ENCODE measurements at regions not wholly inside any gene's neighbourhood (a gene's known extent, or its start where the extent isn't known, plus 50 kb on each side); places are given as distances from the start of the nearest gene placed in this dataset.

GRCh38 chr2:19295998-19296502, 62.4 kb downstream of the OSR1 start:
- TF ChIP-seq CTCF (IDR thresholded peaks at IDR 0.05; ENCODE audit: unreplicated experiment) = no peak
- Mint-ChIP-seq H3K4me3 (ENCODE audit: low read depth, unreplicated experiment) (no peak overlapping the region), H3K27ac (ENCODE audit: unreplicated experiment) (no peak overlapping the region), H3K4me1 (ENCODE audit: low read depth, unreplicated experiment) (no peaks in the 10 kb centered on the region), H3K27me3 (ENCODE audit: unreplicated experiment) (no peaks in the 10 kb centered on the region), H3K9me3 (ENCODE audit: low read depth, unreplicated experiment) (no peaks in the 10 kb centered on the region), H3K36me3 (ENCODE audit: insufficient read depth, unreplicated experiment) (no peaks in the 10 kb centered on the region)
- DNase-seq = no peak
- intact Hi-C loops (cut with micrococcal nuclease; ENCODE audit: unreplicated experiment) = no loop called here
- CTCF ChIA-PET = interaction anchor here (0.6 to 0.7 kb wide), 2 partner anchors 19 to 215 kb away, joined by 3 read pairs; no protein-coding TSS in a partner anchor
- no TSS peak for BruUV-seq (replicated peaks)

GRCh38 chr2:19292007-19292406, 66.4 kb downstream of the OSR1 start:
- CTCF ChIA-PET = no interaction called here
- H3K36me3 Mint-ChIP-seq (ENCODE audit: insufficient read depth, unreplicated experiment) = no peaks in the 10 kb centered on the region
- no peaks in the 10 kb centered on the region for H3K9me3 Mint-ChIP-seq (ENCODE audit: low read depth, unreplicated experiment)
- no TSS peak for BruUV-seq (replicated peaks)
- H3K4me1 Mint-ChIP-seq (ENCODE audit: low read depth, unreplicated experiment) = no peaks in the 10 kb centered on the region
- intact Hi-C loops (cut with micrococcal nuclease; ENCODE audit: unreplicated experiment) = no loop called here
- no peak overlapping the region for H3K27ac Mint-ChIP-seq (ENCODE audit: unreplicated experiment)
- no peak overlapping the region for H3K4me3 Mint-ChIP-seq (ENCODE audit: low read depth, unreplicated experiment)
- H3K27me3 Mint-ChIP-seq (ENCODE audit: unreplicated experiment) = no peaks in the 10 kb centered on the region
- no peak for DNase-seq
- TF ChIP-seq CTCF (IDR thresholded peaks at IDR 0.05; ENCODE audit: unreplicated experiment) = no peak

- intact Hi-C loops (cut with micrococcal nuclease; ENCODE audit: unreplicated experiment) = no loop called here
- Mint-ChIP-seq H3K9me3 (ENCODE audit: low read depth, unreplicated experiment) (peaks cover 3% of the 10 kb centered on the region), H3K4me1 (ENCODE audit: low read depth, unreplicated experiment) (no peaks in the 10 kb centered on the region), H3K27ac (ENCODE audit: unreplicated experiment) (no peak overlapping the region), H3K4me3 (ENCODE audit: low read depth, unreplicated experiment) (no peak overlapping the region), H3K27me3 (ENCODE audit: unreplicated experiment) (no peaks in the 10 kb centered on the region), H3K36me3 (ENCODE audit: insufficient read depth, unreplicated experiment) (no peaks in the 10 kb centered on the region)
- DNase-seq = no peak
- CTCF ChIA-PET = no interaction called here
- no TSS peak for BruUV-seq (replicated peaks)
- TF ChIP-seq CTCF (IDR thresholded peaks at IDR 0.05; ENCODE audit: unreplicated experiment) = no peak
Measured at GRCh38 chr2:19288291-19288690, 70.1 kb downstream of the OSR1 start.

- H3K9me3 Mint-ChIP-seq (ENCODE audit: low read depth, unreplicated experiment) = peaks cover 3% of the 10 kb centered on the region
- CTCF ChIA-PET = no interaction called here
- intact Hi-C loops (cut with micrococcal nuclease; ENCODE audit: unreplicated experiment) = no loop called here
- no peaks in the 10 kb centered on the region for H3K4me1 Mint-ChIP-seq (ENCODE audit: low read depth, unreplicated experiment)
- no peak overlapping the region for H3K4me3 Mint-ChIP-seq (ENCODE audit: low read depth, unreplicated experiment)
- no TSS peak for BruUV-seq (replicated peaks)
- H3K36me3 Mint-ChIP-seq (ENCODE audit: insufficient read depth, unreplicated experiment) = no peaks in the 10 kb centered on the region
- H3K27me3 Mint-ChIP-seq (ENCODE audit: unreplicated experiment) = no peaks in the 10 kb centered on the region
- no peak for DNase-seq
- no peak overlapping the region for H3K27ac Mint-ChIP-seq (ENCODE audit: unreplicated experiment)
- no peak for TF ChIP-seq CTCF (IDR thresholded peaks at IDR 0.05; ENCODE audit: unreplicated experiment)
Measured at GRCh38 chr2:19287324-19287723, 71.1 kb downstream of the OSR1 start.

Data from Calu3 (cell line).